Osteocyte (in vitro differentiated cells): ENCODE measurements at regions not wholly inside any gene's neighbourhood (a gene's known extent, or its start where the extent isn't known, plus 50 kb on each side); places are given as distances from the start of the nearest gene placed in this dataset.

Experiments used
- DNase-seq: peaks from one replicate; pipeline ENCODE4 v3.0.0; 2021; ENCODE audit warnings: mixed read lengths; ENCODE audit not compliant: unreplicated experiment; ENCODE audit errors: extremely low spot score
- H3K27ac Mint-ChIP-seq: one replicate; pipeline ENCODE4 v1.8.0; 2021; ENCODE audit warnings: mild to moderate bottlenecking, mixed read lengths; ENCODE audit not compliant: unreplicated experiment
- H3K27me3 Mint-ChIP-seq: one replicate; pipeline ENCODE4 v1.8.0; 2021; ENCODE audit warnings: mixed read lengths; ENCODE audit not compliant: unreplicated experiment
- H3K36me3 Mint-ChIP-seq: one replicate; pipeline ENCODE4 v1.8.0; 2021; ENCODE audit warnings: mixed read lengths; ENCODE audit not compliant: unreplicated experiment
- H3K4me1 Mint-ChIP-seq: one replicate; pipeline ENCODE4 v1.8.0; 2021; ENCODE audit warnings: mixed read lengths; ENCODE audit not compliant: unreplicated experiment
- H3K4me3 Mint-ChIP-seq: one replicate; pipeline ENCODE4 v1.8.0; 2021; ENCODE audit warnings: mild to moderate bottlenecking, moderate library complexity, mixed read lengths; ENCODE audit not compliant: unreplicated experiment
- H3K9me3 Mint-ChIP-seq: one replicate; pipeline ENCODE4 v1.8.0; 2021; ENCODE audit warnings: mixed read lengths; ENCODE audit not compliant: unreplicated experiment
- CTCF ChIP-seq: fragments of 200-600 bp; sonication (generic); IDR thresholded peaks from 2 replicates; pipeline ENCODE4 v1.5.0; 2021; ENCODE audit warnings: antibody characterized with exemption, mild to moderate bottlenecking, moderate library complexity

GRCh38 chr1:115437196-115437595 is 99.1 kb upstream of the NGF start:
- no peaks in the 10 kb centered on the region for H3K27me3 Mint-ChIP-seq
- TF ChIP-seq CTCF = no peak
- peaks cover 12% of the 10 kb centered on the region for H3K4me1 Mint-ChIP-seq
- no peak for DNase-seq
- H3K36me3 Mint-ChIP-seq = no peaks in the 10 kb centered on the region
- H3K27ac Mint-ChIP-seq = no peak overlapping the region
- no peaks in the 10 kb centered on the region for H3K9me3 Mint-ChIP-seq
- H3K4me3 Mint-ChIP-seq = no peak overlapping the region

DNA sequence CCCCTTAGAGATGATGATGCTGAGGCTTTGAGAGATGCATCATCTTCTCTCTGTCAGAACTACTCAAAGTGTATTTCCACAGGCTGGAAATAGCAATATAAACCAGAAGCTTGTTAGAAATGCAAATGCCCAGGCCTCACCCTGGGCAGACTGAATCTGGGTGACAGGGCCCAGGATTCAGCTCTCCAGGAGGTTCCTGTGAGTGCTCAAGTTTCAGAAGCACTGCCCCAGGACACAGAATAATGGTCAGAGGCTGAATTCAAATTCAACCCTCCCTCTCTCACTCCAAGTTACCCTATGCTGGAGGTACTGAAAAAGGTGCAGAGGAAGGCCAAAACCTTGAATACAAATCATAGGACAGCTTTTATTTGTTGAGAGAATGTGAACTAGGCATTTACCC is 98.5 kb upstream of the NGF start:
- H3K4me3 Mint-ChIP-seq = no peak overlapping the region
- H3K27ac Mint-ChIP-seq = no peak overlapping the region
- no peak for TF ChIP-seq CTCF
- H3K27me3 Mint-ChIP-seq = no peaks in the 10 kb centered on the region
- H3K36me3 Mint-ChIP-seq = no peaks in the 10 kb centered on the region
- H3K9me3 Mint-ChIP-seq = no peaks in the 10 kb centered on the region
- H3K4me1 Mint-ChIP-seq = peaks cover 14% of the 10 kb centered on the region
- no peak for DNase-seq

DNA sequence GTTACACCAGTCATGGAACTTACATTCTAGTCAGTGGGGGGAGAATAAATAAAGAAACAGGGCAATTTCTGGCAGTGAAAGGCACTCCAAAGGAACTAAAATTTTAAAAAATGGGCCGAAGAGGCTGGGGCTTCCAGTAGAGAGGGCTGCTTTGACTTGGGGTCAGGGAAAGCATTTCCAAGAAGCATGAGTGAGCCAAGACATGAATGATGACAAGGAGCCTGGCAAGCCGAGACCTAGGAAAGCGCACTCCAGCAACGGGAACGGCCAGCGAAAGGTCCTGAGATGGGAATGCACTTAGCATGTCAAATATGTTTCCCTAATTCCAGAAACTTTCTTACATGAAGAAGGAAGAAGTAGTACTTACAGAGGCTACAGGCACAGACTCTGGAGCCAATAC is 95.4 kb upstream of the NGF start:
- Mint-ChIP-seq H3K27ac (no peak overlapping the region), H3K4me3 (no peak overlapping the region), H3K36me3 (no peaks in the 10 kb centered on the region), H3K4me1 (peaks cover 12% of the 10 kb centered on the region), H3K9me3 (no peaks in the 10 kb centered on the region), H3K27me3 (no peaks in the 10 kb centered on the region)
- no peak for TF ChIP-seq CTCF
- no peak for DNase-seq

DNA sequence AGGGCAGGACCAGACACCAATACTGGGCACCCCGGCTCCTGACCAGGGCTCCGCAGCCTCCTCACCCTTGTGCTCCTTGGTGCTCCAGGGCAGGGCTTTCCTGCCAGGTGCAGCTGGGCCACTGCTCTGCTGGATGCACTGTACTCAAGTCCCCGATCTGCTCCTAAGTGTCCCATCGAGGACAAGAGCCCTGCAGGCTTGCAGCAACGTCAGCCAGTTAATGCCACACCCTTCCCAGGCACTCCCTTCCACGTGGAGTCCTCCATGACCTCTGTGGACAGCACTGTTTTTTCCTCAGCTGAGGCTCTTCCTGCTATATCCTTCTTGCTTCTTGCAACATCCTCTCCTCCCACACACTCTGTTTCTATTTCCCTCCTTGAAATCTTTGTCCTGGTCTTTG is 94.0 kb upstream of the NGF start:
- no peak for TF ChIP-seq CTCF
- no peak for DNase-seq
- peaks cover 16% of the 10 kb centered on the region for H3K4me1 Mint-ChIP-seq
- H3K36me3 Mint-ChIP-seq = no peaks in the 10 kb centered on the region
- H3K4me3 Mint-ChIP-seq = no peak overlapping the region
- no peak overlapping the region for H3K27ac Mint-ChIP-seq
- H3K27me3 Mint-ChIP-seq = no peaks in the 10 kb centered on the region
- no peaks in the 10 kb centered on the region for H3K9me3 Mint-ChIP-seq

DNA sequence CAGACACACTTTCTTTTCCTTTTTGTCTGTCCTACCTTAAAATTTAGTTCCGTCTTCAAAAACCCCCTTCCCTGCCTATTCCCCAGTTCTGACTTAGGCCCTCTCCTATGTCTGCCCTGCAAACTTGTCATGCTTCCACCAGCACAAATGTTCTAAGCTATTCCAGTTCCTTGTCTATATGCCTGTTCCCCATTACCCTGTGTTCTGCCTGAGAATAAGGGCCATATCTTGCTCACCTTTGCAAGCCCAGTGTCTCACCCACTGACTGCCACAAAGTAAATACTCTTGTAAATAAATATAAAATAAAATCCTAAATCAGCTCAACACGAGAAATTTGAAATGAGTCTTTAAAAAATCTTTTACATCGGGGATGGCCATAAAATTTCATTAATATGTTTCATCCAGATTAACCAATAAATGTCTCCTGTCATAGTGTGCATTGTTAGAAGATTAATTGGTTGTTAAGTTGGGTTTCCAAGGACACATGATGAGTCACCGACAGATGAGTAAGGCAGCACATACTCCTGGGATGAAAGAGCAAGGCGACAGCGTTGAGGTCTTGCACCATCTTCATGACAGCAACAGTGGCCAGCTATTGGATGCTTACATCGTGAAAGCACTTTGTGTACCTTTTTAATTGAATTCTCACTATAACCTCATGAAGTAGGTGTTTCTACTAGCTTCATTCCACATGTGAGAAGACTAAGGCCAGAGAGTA is 92.6 kb upstream of the NGF start:
- no peaks in the 10 kb centered on the region for H3K36me3 Mint-ChIP-seq
- TF ChIP-seq CTCF = no peak
- no peak overlapping the region for H3K27ac Mint-ChIP-seq
- H3K4me3 Mint-ChIP-seq = no peak overlapping the region
- H3K4me1 Mint-ChIP-seq = peaks cover 25% of the 10 kb centered on the region
- no peaks in the 10 kb centered on the region for H3K27me3 Mint-ChIP-seq
- no peak for DNase-seq
- no peaks in the 10 kb centered on the region for H3K9me3 Mint-ChIP-seq
